HG03039 (cell line): ENCODE measurements at regions not wholly inside any gene's neighbourhood (a gene's known extent, or its start where the extent isn't known, plus 50 kb on each side); places are given as distances from the start of the nearest gene placed in this dataset.

Experiments
- ATAC-seq: cut with Tn5 transposase; IDR thresholded peaks from one replicate; pipeline ENCODE4 v1.9.1; 2021; ENCODE audit warnings: mild to moderate bottlenecking, moderate library complexity; ENCODE audit not compliant: unreplicated experiment

GRCh38 chr10:128972036-128972405 is 495.0 kb upstream of the MGMT start:
- ATAC-seq: no peak

- no peak for ATAC-seq
These were observed 493.8 kb upstream of the MGMT start for GRCh38 chr10:128973221-128973620.

GRCh38 chr10:128976856-128977255 is 490.2 kb upstream of the MGMT start:
- no peak for ATAC-seq

- ATAC-seq: no peak
These were observed 488.8 kb upstream of the MGMT start for GRCh38 chr10:128978211-128978610.

GRCh38 chr10:128979405-128979804 is 487.6 kb upstream of the MGMT start:
- no peak for ATAC-seq

- ATAC-seq: no peak
These were observed 485.8 kb upstream of the MGMT start for GRCh38 chr10:128981251-128981650.

- ATAC-seq: no peak
These were observed 485.0 kb upstream of the MGMT start for GRCh38 chr10:128981881-128982615.

GRCh38 chr10:128982616-128982915 is 484.5 kb upstream of the MGMT start:
- ATAC-seq: no peak

GRCh38 chr10:128985036-128985435 is 482.0 kb upstream of the MGMT start:
- no peak for ATAC-seq

- ATAC-seq: no peak
These were observed 476.1 kb upstream of the MGMT start for GRCh38 chr10:128990986-128991385.

GRCh38 chr10:128992770-128993169 is 474.3 kb upstream of the MGMT start:
- ATAC-seq: no peak

- ATAC-seq: no peak
These were observed 473.6 kb upstream of the MGMT start for GRCh38 chr10:128993443-128993842.

- ATAC-seq: no peak
These were observed 473.0 kb upstream of the MGMT start for GRCh38 chr10:128993911-128994538.

- ATAC-seq: no peak
These were observed 472.4 kb upstream of the MGMT start for GRCh38 chr10:128994598-128995143.

- no peak for ATAC-seq
These were observed 471.4 kb upstream of the MGMT start for GRCh38 chr10:128995676-128996075.

GRCh38 chr10:128996092-128996491 is 470.9 kb upstream of the MGMT start:
- no peak for ATAC-seq

- no peak for ATAC-seq
These were observed 468.8 kb upstream of the MGMT start for GRCh38 chr10:128998101-128998805.

- ATAC-seq: no peak
These were observed 462.6 kb upstream of the MGMT start for GRCh38 chr10:129004398-129004797.

- ATAC-seq: no peak
These were observed 462.0 kb upstream of the MGMT start for GRCh38 chr10:129005080-129005479.

- no peak for ATAC-seq
These were observed 461.2 kb upstream of the MGMT start for GRCh38 chr10:129005804-129006203.

GRCh38 chr10:129018511-129018910 is 448.5 kb upstream of the MGMT start:
- no peak for ATAC-seq
